ENCODE measurements at regions not wholly inside any gene's neighbourhood (a gene's known extent, or its start where the extent isn't known, plus 50 kb on each side); places are given as distances from the start of the nearest gene placed in this dataset.

DNA sequence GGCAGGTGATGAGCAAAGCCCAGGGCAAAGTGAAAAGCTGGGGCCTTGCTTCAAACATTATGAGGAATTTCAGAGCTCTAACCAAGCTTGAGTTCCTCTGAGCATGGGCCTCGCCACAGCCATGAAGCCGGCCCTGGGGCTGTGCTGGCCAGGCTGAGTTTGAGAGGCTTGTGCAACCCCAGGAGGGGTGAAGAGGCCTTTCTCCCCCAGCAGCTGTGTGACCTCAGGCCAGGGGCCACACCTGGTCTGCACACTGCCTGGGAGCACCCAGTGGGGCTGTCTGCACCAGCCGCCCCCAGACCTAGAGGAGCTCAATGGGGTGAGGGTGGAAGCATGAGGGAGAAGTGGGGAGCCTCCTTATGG, 204.9 kb upstream of the C14orf180 start:
- no peak for TF ChIP-seq SIN3A (IDR thresholded peaks at IDR 0.05; ENCODE audit: borderline replicate concordance, insufficient read depth, low read length)
- TF ChIP-seq, protein P1, sequence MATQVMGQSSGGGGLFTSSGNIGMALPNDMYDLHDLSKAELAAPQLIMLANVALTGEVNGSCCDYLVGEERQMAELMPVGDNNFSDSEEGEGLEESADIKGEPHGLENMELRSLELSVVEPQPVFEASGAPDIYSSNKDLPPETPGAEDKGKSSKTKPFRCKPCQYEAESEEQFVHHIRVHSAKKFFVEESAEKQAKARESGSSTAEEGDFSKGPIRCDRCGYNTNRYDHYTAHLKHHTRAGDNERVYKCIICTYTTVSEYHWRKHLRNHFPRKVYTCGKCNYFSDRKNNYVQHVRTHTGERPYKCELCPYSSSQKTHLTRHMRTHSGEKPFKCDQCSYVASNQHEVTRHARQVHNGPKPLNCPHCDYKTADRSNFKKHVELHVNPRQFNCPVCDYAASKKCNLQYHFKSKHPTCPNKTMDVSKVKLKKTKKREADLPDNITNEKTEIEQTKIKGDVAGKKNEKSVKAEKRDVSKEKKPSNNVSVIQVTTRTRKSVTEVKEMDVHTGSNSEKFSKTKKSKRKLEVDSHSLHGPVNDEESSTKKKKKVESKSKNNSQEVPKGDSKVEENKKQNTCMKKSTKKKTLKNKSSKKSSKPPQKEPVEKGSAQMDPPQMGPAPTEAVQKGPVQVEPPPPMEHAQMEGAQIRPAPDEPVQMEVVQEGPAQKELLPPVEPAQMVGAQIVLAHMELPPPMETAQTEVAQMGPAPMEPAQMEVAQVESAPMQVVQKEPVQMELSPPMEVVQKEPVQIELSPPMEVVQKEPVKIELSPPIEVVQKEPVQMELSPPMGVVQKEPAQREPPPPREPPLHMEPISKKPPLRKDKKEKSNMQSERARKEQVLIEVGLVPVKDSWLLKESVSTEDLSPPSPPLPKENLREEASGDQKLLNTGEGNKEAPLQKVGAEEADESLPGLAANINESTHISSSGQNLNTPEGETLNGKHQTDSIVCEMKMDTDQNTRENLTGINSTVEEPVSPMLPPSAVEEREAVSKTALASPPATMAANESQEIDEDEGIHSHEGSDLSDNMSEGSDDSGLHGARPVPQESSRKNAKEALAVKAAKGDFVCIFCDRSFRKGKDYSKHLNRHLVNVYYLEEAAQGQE (IDR thresholded peaks at IDR 0.05; ENCODE audit: insufficient read depth in 1 of 2, low read depth in 2 of 2, low read length in 2 of 2): no peak
- TF ChIP-seq POLR2AphosphoS5 (IDR thresholded peaks at IDR 0.05; ENCODE audit: low read depth, low read length): no peak
- no peak for TF ChIP-seq TAF1 (IDR thresholded peaks at IDR 0.05; ENCODE audit: borderline replicate concordance, insufficient read depth, low read length)
- no peak for TF ChIP-seq FOXP2 (optimal IDR thresholded peaks at IDR 0.05; ENCODE audit: borderline replicate concordance, extremely low read depth, extremely low read length, insufficient read depth)

- TF ChIP-seq POLR2AphosphoS5 (IDR thresholded peaks at IDR 0.05; ENCODE audit: low read depth, low read length): no peak
- no peak for TF ChIP-seq SIN3A (IDR thresholded peaks at IDR 0.05; ENCODE audit: borderline replicate concordance, insufficient read depth, low read length)
- no peak for TF ChIP-seq FOXP2 (optimal IDR thresholded peaks at IDR 0.05; ENCODE audit: borderline replicate concordance, extremely low read depth, extremely low read length, insufficient read depth)
- TF ChIP-seq, protein P1 (IDR thresholded peaks at IDR 0.05; ENCODE audit: insufficient read depth in 1 of 2, low read depth in 2 of 2, low read length in 2 of 2): no peak
- TF ChIP-seq TAF1 (IDR thresholded peaks at IDR 0.05; ENCODE audit: borderline replicate concordance, insufficient read depth, low read length): no peak
Measured at GRCh38 chr14:104375551-104376201, 203.9 kb upstream of the C14orf180 start.

- no peak for TF ChIP-seq FOXP2 (optimal IDR thresholded peaks at IDR 0.05; ENCODE audit: borderline replicate concordance, extremely low read depth, extremely low read length, insufficient read depth)
- TF ChIP-seq, protein P1 (IDR thresholded peaks at IDR 0.05; ENCODE audit: insufficient read depth in 1 of 2, low read depth in 2 of 2, low read length in 2 of 2): no peak
- no peak for TF ChIP-seq SIN3A (IDR thresholded peaks at IDR 0.05; ENCODE audit: borderline replicate concordance, insufficient read depth, low read length)
- TF ChIP-seq TAF1 (IDR thresholded peaks at IDR 0.05; ENCODE audit: borderline replicate concordance, insufficient read depth, low read length): no peak
Measured at GRCh38 chr14:104376202-104377140, 203.1 kb upstream of the C14orf180 start.

GRCh38 chr14:104377256-104377655, 202.3 kb upstream of the C14orf180 start:
- TF ChIP-seq POLR2AphosphoS5 (IDR thresholded peaks at IDR 0.05; ENCODE audit: low read depth, low read length) (no peak), TAF1 (IDR thresholded peaks at IDR 0.05; ENCODE audit: borderline replicate concordance, insufficient read depth, low read length) (no peak), SIN3A (IDR thresholded peaks at IDR 0.05; ENCODE audit: borderline replicate concordance, insufficient read depth, low read length) (no peak), FOXP2 (optimal IDR thresholded peaks at IDR 0.05; ENCODE audit: borderline replicate concordance, extremely low read depth, extremely low read length, insufficient read depth) (no peak)
- TF ChIP-seq, protein P1 (IDR thresholded peaks at IDR 0.05; ENCODE audit: insufficient read depth in 1 of 2, low read depth in 2 of 2, low read length in 2 of 2): no peak
